Coronary artery (tissue), 2 donors: ENCODE measurements at regions not wholly inside any gene's neighbourhood (a gene's known extent, or its start where the extent isn't known, plus 50 kb on each side); places are given as distances from the start of the nearest gene placed in this dataset.

Experiments
- DNase-seq: peaks from one replicate; pipeline ENCODE4 v3.0.0-alpha.2; 2017; ENCODE audit warnings: low spot score
- H3K27ac ChIP-seq, 2 donors: fragments of 200-600 bp; sonication (generic); one replicate each; pipeline ENCODE4 v1.5.1; 2016 to 2019
- H3K4me3 ChIP-seq: fragments of 200-600 bp; sonication (generic); 2 replicates; pipeline ENCODE4 v1.5.1; 2016; ENCODE audit warnings: mild to moderate bottlenecking, moderate library complexity
- TF ChIP-seq, protein P1 (sequence below): fragments of 200-600 bp; sonication (generic); IDR thresholded peaks from one replicate; pipeline ENCODE4 v1.5.1; 2019; ENCODE audit warnings: antibody characterized with exemption

DNA sequence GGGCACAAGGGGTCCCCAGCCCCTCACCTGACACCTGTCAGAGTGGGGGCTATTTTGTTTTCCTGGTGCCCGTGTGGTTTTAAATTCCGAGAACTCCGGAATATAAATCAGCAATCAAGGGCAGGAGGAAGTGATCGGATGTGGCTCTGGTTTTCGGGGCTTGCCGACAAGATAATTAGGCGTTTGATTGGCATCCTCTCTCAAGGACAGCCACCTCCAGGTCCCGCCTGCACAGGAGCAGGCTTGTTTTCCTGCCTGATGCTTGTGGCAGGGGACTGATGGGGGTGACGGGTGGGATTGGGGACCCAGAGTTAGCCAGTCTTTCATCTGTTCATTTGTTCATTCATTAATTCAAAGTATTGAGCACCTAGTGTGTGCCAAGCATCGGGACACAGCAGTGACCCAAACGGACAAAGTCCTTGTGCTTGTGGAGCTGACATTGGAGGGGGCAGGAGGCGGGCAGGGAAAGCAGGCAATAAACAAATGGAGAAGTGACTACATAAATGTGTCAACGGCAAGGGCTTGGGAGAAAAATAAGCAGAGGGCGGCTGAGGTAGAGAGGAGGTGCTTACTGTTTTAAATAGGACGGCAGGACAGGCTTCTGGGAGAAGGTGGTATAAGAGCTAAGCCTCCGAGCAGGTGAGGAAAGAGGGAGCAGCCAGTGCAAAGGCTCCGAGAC is 166.5 kb downstream of the PHETA1 start:
- TF ChIP-seq, protein P1, sequence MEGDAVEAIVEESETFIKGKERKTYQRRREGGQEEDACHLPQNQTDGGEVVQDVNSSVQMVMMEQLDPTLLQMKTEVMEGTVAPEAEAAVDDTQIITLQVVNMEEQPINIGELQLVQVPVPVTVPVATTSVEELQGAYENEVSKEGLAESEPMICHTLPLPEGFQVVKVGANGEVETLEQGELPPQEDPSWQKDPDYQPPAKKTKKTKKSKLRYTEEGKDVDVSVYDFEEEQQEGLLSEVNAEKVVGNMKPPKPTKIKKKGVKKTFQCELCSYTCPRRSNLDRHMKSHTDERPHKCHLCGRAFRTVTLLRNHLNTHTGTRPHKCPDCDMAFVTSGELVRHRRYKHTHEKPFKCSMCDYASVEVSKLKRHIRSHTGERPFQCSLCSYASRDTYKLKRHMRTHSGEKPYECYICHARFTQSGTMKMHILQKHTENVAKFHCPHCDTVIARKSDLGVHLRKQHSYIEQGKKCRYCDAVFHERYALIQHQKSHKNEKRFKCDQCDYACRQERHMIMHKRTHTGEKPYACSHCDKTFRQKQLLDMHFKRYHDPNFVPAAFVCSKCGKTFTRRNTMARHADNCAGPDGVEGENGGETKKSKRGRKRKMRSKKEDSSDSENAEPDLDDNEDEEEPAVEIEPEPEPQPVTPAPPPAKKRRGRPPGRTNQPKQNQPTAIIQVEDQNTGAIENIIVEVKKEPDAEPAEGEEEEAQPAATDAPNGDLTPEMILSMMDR: no peak
- DNase-seq: no peak
- Histone ChIP-seq H3K27ac (no peak overlapping the region), H3K4me3 (no peak overlapping the region)

DNA sequence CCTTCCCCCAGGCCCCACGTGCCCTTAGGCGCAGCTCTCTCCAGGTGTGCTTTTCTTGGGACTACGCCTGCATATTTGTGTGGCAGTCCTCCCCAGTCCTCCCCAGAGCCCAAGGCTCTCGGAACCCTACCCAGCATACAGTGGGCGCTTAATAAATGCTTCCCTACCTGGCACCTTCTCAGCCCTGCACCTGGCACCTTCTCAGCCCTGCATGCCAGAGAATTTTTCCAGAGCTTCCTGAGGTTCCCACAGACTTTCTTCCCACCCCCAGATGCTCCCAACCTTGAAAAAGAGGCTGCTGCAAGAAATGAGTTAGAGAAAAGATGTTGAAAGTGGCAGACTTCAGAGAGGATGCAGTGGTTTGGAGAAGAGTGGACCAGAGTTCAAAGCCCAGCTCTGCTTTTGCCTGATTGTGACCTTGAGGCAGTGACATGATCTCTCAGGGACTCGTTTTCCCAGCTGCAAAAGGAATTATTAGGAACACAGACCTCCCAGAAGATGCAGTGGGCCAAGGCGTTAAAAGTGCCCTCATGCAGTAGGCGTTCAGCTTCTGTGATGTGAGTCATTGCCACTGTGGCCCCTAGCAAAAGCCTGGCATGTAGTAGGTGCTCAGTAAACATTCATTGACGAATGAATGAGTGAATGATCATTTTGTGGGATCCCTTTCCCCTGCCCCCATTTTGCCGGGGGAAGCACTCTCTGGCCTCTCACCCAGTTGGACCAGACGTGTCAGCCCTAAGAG is 167.2 kb downstream of the PHETA1 start:
- TF ChIP-seq, protein P1: no peak
- no peak for DNase-seq
- H3K4me3 ChIP-seq: no peak overlapping the region
- H3K27ac ChIP-seq: no peak overlapping the region

DNA sequence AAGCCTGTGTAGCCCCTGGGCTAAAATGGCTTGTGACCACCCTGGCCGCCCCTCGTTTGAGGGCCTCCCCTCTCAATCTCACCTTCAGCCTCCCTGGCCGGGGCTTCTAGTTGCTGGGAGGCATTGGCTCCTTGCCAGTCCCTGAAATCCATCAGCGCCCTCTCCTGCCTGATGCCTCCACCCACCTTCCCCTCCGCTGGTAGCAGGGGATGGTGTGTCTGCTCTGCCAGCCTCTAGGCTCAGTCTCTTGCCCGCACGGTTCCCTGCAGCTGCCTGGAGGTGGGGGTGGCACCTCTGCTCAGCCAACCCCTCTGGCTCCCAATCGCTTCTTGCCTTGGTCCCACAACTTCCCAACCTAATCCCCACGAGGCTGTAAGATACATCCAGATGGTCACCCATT is 167.9 kb downstream of the PHETA1 start:
- H3K27ac ChIP-seq: no peak overlapping the region
- TF ChIP-seq, protein P1: no peak
- no peak overlapping the region for H3K4me3 ChIP-seq
- DNase-seq: no peak

DNA sequence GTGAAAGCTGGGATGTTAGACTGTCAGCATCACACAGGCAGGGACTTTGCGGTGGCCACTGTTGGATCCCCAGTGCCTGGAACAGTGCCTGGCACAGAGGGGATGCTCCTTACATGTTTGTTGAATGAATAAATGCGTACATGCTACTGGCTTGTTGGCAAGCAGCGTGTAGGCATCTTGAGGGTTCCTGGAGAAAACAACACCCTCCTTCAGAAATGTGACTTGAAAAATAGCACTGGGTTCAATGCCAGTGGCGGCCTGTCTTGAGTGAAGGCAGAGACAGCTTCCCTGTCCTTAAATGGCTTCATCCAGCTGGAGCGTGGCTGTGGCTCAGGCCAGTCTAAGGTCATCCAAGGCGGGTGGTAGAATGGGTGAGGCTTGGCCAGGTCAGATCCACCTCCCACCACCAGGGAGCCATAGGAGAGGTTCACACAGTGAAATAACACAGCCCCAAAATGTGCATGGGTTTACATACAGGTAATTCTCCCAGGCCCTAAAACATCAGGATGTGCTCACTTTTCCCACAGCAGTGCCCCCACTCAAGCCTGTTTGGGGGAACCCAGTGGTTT is 171.4 kb downstream of the PHETA1 start:
- Histone ChIP-seq H3K4me3 (no peak overlapping the region), H3K27ac (no peak overlapping the region)
- TF ChIP-seq, protein P1: no peak
- no peak for DNase-seq

DNA sequence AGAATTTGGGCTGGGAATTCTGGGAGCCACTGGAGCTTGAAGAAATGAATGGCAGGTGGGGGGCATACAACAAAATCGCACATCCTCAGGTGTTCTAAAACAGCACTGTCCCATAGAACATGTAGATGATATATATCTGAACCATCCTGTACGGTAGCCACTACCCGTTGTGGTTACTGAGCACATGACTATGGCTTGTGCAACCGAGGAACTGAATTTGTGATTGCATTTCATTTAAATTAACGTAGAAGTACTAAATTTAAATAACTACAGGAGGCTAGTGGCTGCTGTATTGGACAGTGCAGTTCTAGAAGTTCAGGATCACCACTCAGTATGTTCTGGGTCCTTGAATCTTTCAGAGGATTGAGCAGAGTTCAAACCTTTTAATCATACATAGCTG is 172.4 kb downstream of the PHETA1 start:
- H3K27ac ChIP-seq: no peak overlapping the region
- no peak for DNase-seq
- TF ChIP-seq, protein P1: no peak
- no peak overlapping the region for H3K4me3 ChIP-seq

DNA sequence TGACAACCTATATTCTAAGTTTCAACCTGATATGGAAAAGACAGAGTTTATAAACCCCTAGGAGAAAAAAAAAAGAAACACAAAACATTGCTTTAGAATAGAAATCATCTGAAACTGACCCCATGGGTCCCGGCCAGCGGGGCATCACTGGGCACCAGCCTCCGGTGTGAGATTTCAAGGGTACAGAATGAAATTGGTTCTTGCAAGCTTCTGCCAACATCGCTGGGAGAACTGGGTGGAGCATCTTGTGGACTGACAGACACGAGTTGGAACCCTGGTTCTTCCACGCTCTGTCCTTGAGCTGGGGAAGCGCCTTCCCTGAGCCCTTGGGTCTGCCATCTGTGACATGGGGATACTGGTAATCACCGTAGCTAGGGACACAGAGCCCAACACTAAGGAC is 173.6 kb downstream of the PHETA1 start:
- H3K27ac ChIP-seq: no peak overlapping the region
- TF ChIP-seq, protein P1: no peak
- no peak overlapping the region for H3K4me3 ChIP-seq
- DNase-seq: no peak

DNA sequence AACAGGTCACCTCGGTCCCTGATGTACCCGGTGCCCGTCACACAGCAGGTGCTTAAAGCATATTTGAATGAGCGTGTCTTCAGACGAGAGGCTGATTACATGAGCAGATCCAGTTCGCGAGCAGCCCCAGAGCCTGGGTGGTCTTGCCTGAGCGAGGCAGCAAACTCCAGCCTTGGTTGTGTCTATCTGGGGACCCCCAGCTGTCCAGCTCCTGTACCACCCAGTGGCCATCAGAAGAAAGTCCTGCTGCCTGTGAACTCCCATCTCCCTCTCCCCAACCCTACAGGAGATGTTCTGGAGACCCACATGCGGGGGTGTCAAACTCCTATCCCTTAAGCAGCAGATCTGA is 174.2 kb downstream of the PHETA1 start:
- DNase-seq: no peak
- TF ChIP-seq, protein P1: no peak
- Histone ChIP-seq H3K27ac (no peak overlapping the region), H3K4me3 (no peak overlapping the region)
